ENCODE measurements at regions not wholly inside any gene's neighbourhood (a gene's known extent, or its start where the extent isn't known, plus 50 kb on each side); places are given as distances from the start of the nearest gene placed in this dataset.
A peak's percentile ranks its signal among the peaks of the same experiment; 100 is the strongest.

DNA sequence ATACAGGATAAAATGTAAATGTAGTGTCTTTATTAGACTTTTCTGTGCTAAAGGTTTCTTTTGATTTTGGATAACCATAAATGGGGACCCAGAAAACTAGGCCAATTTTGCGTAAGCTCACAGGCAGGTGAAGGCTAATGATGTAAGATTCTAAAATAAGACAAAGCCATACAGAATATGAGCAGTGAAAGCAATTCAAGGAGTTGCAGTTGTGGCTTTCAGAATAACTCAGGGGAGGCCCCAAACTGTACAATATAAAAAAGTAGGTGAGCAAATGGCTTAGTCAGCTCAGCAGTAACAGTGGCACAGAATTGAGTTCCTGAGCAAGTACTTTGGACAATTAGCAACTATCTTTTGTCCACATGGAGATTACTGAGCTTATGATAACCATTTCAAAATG lies 81.7 kb upstream of the NRP1 start:
- no peak for DNase-seq (ENCODE audit: low read depth)

DNA sequence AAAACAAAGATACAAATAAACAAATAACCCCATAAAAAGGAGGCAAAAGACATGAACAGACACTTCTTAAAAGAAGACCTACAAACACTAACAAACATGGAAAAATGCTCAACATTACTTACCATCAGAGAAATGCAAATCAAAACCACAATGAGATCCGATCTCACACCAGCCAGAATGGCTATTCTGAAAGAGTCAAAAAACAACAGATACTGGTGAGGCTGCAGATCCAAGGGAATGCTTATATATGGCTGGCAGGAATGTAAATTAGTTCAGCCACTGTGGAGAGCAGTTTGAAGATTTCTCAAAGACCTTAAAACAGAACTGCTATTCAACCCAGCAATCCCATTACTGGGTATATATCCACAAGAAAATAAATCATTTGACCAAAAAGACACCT lies 80.4 kb upstream of the NRP1 start:
- no peak for DNase-seq (ENCODE audit: low read depth)

DNA sequence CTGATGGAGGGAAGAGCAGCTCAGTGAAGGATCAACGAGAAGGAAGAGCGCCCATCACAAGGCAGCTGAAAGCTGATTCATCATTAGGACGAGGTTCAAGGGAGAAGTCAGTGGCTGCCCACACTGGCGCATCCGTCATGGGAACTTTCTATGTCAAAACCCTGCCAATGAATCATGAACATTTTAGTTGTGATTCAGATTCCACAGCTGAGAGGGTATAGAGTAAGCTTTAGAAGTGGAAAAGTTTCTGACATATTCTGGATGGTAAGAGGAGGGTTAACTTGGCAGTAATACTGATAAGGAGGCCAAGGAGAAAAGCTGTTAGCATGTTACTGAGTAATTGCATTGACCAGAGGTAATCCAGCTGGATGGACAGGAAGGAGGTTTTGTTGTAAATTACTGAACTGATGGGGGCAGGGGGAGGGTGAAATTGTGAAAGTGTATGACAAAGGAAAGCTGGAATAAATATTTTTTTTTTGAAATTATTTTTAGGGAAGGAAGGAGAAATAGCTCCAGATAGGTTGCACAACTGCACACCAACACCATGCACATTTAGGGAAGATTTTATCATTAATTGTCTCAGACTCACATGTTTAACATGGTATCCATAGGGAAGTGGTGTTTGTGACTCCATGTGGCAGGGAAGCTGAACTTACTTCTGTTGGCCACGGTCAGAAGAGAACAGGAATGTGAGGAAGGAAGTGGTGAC lies 78.3 kb upstream of the NRP1 start:
- DNase-seq (ENCODE audit: low read depth): peak; percentile 71

DNA sequence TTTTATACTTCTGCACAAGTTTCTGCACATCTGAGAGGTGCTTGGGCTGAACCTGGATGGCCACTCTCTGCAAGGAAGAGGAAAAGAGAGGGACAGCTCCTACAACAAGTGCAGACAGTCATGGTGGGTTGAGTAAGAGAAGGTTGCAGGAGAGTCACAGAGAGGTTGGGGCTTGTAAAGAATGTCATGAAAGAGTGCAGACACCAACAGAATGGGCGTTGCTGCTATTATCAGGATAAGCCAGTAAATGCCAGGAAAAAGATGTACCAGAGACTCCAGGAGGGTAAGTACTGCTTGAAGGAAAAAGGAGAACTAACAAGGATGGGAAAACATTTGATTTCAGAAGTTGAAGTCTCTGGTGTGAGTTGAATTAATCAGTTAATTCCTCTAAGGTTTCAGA lies 77.8 kb upstream of the NRP1 start:
- DNase-seq (ENCODE audit: low read depth): no peak

DNA sequence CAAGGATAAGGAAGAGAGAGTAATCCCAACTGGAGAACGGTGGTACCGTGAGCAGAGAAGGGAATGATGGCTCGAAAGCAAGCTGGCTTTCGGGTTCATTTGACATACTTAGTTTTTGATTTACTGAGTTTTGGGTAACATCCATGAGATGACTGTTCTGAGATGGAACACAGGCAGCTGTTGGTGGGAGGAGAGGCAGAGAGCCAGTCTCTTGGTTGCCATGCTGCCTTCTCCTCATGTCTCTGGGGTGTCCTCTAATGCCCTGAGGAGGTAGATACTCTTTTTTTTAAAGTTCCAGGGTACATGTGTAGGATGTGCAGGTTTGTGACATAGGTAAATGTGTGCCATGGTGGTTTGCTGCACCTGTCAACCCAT lies 76.4 kb upstream of the NRP1 start:
- no peak for DNase-seq (ENCODE audit: low read depth)

DNA sequence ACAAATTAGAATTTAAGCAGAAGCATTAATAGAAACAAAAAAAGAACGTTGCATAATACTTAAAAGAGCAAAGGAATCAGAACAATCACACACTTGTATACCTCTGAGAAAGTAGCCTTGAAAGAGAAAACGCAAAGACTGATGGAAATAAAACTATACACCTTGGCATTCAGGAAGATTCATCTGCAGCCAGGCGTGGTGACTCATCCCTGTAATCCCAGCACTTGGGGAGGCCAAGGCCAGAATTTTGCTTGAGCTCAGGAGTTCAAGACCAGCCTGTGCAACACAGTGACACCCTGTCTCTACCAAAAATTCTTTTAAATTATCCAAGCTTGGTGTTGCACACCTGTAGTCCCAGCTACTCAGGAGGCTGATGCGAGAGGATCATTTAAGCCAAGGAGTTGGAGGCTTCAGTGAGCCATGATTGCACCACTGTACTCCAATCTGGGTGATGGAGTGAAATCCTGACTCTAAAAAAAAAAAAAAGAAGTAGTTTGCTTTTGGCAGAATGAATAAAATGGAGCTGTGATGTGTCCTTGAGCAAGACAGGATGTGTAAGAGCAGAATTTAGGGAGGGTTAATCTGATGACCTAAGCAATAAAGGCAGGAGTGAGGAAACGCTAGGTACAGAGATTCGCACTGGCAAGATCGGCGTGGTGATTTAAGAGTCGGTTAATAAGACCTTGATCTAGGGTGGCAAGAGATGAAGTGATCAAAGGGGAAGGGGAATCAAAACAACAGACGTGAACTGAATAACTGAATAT lies 75.8 kb upstream of the NRP1 start:
- no peak for DNase-seq (ENCODE audit: low read depth)

DNA sequence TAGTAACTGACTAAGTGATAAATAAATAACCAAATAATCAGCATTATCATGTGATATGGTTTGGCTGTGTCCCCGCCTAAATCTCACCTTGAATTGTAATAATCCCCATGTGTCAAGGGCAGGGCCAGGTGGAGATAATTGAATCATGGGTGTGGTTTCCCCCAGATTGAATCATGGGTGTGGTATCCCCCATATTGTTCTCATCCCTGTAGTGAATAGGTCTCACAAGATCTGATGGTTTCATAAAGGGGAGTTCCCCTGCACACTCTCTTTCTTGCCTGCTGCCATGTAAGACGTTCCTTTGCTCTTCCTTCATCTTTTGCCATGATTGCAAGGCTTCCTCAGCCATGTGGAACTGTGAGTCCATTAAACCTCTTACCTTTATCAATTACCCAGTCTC lies 72.1 kb upstream of the NRP1 start:
- DNase-seq (ENCODE audit: low read depth): no peak

DNA sequence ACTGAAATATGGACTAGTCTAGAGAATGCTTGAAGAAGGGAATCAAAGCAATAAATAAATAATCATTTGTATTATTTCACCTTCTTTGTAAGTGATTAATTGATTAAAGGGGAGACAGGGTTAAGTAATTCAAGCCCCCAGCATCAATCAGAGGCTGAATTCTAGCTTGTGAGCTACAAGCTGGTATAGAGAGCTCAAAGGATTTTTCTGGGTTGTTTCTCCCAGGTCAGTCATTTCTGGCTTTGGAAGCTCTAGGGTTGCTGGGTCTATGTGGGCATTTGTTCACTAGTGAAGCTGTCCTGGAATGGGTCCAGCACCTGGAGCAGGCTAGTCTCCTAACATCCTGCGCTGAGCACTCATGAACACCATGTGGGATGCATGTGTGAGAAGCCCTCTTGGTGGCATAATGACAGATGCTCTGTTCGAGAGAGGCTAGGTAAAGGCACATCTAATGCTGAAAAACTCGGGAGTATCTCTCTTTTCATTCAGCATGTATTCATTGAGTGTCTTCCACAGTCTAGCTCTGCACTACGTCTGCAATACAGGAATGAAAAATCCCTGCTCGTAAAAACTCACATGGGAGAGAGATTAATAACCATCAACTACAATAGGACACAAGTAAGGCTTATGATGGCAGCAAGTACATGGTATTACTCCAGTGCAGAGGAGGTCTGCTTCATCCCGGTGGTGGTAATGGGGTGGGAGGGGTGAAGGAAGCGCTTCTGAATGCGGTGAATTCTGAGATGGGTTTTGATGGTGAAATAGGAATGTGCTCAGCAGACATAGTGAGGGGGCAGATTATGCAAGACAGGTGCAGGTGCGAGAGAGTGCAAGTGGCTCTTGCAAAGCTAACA lies 68.0 kb upstream of the NRP1 start:
- DNase-seq (ENCODE audit: low read depth): no peak

DNA sequence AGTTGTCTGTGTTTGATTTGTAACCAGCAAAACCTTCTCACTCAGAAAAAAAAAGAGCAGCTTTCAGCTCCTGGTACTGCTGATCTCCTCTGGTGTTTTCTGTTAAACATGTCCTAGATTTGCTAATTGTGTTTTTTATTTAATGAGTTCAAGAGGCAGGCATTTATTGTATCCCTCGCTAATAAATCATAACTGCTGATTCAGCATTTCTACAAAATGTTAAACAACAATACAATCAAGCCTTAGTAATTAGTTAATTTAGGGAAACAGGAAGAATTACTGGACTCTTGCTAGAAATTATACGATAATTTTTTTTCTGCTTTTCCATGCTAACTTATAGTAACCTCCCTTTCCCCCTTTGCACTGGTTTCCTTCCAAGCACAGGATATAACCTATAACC lies 66.8 kb upstream of the NRP1 start:
- no peak for DNase-seq (ENCODE audit: low read depth)

DNA sequence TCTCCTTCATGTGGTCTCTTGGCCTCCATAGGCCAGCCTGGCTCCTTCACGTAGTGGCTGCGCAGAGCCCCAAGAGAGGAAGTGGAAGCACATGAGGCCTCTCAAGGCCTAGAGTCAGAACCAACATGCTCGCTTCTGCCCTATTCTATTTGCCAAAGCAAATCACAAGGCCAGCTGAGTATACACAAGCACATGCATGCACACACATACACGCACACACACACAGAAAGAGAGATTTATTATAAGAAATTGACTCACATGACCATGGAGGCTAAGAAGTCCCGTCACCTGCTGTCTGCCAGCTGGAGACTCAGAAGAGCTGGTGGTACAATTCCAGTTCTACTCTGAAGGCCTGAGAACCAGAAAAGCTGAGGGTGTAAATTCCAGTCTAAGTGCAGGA lies 64.3 kb upstream of the NRP1 start:
- DNase-seq (ENCODE audit: low read depth): no peak

DNA sequence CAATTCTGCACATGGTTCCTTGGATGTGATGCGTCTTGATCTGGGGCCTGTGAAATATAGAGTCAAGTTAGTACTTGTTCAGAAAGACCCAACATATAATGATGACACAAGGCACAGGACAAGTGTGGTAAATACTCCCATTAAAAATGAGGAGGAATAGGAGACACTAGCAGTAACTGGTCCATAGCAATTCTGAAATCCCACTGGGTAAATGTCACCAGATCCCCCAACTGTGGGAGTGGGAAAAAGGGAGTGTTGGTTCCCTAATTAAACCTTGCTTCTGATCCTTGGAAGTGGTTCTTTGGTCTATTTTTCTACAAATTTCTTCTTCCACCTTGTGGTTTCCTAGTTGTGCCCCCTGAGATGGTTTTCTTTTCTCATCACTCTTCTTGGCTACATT lies 62.5 kb upstream of the NRP1 start:
- DNase-seq (ENCODE audit: low read depth): no peak

DNA sequence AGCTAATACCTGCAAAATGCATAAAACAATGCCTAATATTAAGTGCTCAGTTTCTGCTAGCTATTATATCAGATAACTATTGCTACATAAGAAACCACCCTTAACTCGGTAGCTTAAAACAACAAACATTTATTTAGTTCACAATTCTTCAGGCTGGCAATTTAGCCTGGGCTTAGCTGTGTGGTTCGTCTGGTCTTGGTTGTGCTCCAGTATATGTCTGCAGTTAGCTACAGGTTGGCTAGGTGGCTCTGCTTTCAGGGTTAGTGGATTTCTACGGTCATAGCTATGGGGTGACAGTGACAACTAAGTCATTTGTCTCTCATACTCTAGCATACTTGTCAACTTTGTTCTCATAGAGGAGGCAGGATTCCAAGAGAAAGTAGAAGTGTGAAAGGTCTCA lies 61.8 kb upstream of the NRP1 start:
- DNase-seq (ENCODE audit: low read depth): no peak

DNA sequence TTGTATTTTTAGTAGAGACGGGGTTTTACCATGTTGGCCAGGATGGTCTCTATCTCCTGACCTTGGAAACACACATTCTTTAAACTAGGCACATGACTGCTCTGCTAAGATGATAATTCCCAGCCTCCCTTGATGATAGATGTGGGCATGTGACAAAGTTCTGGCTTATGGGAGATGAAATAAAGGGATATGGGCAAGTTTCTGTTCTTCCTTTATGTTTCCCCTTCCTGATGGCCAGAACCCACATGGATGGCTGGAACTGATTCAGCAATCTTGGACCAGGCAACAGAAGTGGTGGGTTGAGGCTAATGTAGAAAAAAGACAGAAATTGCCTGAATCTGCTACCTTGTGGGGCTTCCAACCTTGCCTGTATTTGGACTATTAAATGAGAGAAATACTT lies 60.7 kb upstream of the NRP1 start:
- no peak for DNase-seq (ENCODE audit: low read depth)

DNA sequence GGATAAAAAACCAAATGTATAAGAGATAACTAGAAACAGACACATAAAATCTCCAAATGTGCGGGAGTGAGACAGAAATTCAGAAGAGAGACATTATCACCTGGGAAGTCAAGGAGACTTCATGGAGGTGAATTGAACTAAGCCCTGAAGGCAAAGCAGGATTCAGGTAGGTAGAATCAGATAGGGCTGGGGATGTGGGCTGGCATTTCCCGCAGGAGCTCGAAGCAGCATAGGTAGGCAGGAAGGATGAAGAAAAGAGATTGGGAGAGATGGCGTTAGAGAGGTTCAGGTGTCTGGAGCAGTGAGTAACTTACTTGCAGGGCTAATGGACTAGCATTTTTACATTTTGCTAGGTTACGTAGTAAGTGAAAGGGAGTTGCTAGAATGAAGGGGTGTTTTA lies 58.2 kb upstream of the NRP1 start:
- DNase-seq (ENCODE audit: low read depth): no peak

DNA sequence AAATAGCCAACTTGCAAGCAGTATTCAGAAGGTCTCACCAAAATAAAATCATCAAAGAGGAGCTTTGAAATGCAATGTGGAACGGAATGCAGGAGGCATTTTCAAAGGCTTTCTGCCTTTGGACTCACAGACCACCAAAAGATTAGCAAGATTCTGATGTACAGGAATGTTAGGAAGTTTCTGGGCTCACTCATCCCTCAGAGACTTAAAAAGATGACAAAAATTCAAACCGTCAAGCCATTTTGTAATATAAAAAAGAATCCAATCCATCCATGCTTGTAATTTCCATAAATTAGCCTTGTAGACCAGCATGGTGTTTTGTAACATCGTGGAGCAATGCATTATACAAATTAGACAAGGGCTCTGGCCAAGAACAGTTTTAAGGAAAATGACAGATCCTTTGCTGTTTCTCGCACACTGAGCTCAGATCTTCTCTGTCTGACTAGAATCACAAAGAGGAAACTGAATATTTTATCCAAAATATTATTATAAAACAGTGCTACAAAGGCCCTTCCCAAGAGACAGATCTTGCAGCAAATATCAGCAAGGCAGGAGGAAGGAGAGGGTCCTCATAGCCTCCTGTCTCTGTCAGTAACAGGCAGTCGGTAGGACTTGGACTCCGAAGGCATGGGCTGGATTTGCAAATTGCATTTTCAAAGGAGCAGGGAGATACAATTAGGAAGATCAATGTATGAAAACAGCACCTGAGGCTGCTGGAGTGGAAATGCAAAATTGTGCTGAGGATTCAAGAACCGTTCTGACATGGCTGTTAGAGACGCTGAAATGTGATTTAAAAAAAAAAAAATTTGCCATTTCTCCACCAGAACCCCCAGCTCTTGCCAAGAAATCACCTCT lies 57.4 kb upstream of the NRP1 start:
- no peak for DNase-seq (ENCODE audit: low read depth)

DNA sequence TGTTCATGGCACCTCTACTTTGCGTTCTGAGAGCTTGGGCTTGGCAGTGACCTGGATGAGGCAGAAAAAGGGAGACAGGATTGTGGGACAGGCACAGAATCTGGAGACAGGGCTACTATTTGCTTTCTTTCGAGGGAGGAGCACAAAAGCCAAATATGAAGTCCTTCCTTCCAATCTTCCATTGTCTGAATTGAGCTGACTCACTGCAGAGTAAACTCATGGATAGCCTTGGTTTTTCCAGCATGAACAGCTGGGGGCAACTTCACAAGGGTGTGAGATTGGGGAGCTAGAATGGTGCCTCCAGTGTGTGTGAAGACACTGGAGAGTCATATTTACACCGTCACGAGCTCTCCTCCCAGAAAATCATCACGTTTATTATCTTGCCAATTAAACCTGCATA lies 55.6 kb upstream of the NRP1 start:
- DNase-seq (ENCODE audit: low read depth): no peak

DNA sequence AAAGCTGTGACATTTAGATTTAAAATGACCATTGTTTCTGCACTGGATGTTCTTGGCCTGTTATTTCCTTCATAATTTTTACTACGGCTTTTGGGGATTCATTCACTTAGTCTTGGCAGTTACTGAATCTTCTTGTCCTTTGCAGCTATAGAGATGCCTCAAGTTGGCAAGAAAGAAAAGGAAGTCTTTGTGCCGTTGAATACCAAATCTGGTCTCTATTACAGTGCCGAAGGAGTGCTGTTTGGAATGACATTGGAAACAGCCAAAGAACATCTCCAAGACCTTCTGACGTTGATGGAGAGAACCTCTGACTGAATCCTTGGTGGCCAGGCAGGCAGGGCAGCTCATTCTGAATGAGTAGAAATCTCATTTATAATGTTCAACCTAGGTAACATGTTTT lies 54.3 kb upstream of the NRP1 start:
- DNase-seq (ENCODE audit: low read depth): no peak

DNA sequence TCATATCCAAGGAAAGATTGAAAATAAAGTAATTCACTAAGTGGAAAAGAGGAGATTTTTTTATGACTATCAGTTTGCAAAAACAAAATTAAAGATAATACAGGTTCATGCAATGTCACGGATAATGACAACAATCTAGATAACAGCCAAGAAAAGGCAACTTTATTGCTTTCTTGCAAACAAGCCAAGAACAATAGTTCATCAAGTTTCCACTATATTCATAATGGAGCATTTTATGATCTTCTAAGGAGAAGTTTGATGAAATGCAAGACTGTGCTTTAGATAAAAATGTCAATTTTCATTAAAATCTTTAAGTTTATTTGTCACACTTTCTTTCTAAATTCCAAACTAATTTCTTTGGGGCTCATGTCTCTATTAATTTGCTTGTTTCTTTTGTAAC lies 53.9 kb upstream of the NRP1 start:
- no peak for DNase-seq (ENCODE audit: low read depth)

DNA sequence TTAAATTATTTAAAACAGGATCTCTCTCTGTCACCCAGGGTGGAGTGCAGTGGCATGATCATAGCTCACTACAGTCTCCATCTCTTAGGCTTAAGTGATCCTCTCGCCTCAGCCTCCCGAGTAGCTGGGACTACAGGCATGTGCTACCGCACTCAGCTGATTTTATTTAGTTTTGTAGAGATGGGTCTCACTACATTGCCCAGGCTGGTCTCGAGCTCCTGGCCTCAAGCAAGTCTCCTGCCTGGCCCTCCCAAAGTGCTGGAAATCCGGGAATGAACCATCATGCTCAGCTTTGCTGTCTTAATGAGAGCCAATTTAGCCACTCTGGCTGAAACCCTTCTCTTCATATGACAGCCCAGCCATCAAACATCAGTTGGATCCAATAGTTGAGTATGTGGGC lies 53.3 kb upstream of the NRP1 start:
- no peak for DNase-seq (ENCODE audit: low read depth)

DNA sequence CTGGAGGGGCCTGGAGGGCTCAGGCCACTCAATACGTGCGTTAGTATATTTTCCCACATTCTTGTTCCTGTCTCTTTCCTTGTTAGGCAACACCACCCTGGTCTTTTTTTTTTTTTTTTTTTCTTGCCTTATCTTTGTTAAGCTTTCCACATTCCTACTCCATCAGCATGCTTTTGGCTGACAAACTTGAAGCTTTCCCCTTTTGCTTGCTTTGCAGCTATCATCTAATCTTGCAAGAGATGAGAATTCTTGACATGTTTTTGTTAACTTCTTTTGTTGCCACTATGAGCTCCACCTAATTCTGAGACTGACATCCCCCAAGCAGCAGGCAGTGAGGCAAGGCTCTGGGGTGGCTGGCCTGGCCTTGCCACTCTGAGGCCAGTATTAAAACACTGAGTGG lies 52.5 kb upstream of the NRP1 start:
- no peak for DNase-seq (ENCODE audit: low read depth)

DNA sequence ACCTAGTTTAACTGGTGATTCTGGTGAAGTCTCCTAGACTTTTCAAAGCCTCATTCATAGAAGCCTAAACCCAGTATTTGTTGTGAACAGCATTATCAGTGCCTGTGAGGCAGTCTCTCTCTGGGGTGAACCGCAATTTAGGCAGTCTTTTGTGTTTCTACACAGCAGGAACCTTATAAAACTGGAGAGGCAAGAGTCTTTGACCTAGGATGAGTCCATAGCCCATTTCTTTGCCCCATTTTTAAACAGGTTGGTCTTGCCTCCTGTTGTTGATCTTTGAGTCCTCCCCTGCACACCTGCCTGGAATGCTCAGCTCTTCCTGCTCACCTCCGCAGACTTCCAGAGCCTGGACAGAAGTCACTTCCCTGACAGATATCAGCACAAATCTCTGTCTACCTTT lies 51.2 kb upstream of the NRP1 start:
- DNase-seq (ENCODE audit: low read depth): no peak

DNA sequence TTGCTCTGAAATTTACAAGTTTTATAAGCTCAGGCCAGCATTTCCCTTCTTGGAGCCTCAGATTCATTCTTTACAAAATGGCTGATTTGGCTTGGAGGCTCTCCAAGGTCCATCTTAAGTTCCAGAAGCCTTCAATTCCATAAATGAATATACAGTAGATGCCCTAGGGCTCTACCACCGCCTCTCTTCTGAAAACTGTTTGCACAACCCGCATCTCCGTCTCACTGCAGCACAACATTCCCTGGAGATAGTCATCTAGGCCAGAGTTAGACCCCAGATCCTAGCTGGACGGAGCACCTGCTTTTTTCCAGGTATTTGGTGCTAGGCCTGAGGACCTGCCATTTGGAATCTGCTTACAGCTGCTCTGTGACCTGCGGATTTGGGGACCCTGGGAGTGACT lies 50.5 kb upstream of the NRP1 start:
- no peak for DNase-seq (ENCODE audit: low read depth)
